K562 (cell line): ENCODE measurements at regions not wholly inside any gene's neighbourhood (a gene's known extent, or its start where the extent isn't known, plus 50 kb on each side); places are given as distances from the start of the nearest gene placed in this dataset.

Experiments used
- CBFA2T2 ChIP-seq: fragments of 450-650 bp; conservative IDR thresholded peaks from 2 replicates; pipeline ENCODE4 v1.6.1; 2017; ENCODE audit warnings: mild to moderate bottlenecking
- CBX8 ChIP-seq: fragments of 200-600 bp; sonication (generic); IDR thresholded peaks from 2 replicates; pipeline ENCODE4 v1.6.1; 2012; ENCODE audit warnings: borderline replicate concordance, mixed run types, low read depth, mild to moderate bottlenecking, moderate library complexity, mixed read lengths, low read length, control low read depth, inconsistent platforms; ENCODE audit not compliant: poor library complexity, severe bottlenecking; ENCODE audit errors: extremely low read depth
- CEBPG ChIP-seq, 3 experiments: fragments of 200-800 bp in 1 of 3; sonication (Bioruptor generic) in 1 of 3; sonication (generic) in 1 of 3; formaldehyde crosslinking in 1 of 3; IDR thresholded peaks in 2 of 3; conservative IDR thresholded peaks in 1 of 3; 2 replicates each; pipeline versions ENCODE4 v1.6.1 to v1.8.0; 2016 to 2022; ENCODE audit warnings: missing compliant biosample characterization in 2 of 3, missing genetic modification characterization in 2 of 3, mild to moderate bottlenecking in 1 of 3, missing genetic modification reagents in 1 of 3
- DPF2 ChIP-seq: fragments of 450-650 bp; IDR thresholded peaks from 2 replicates; pipeline ENCODE4 v1.6.1; 2016
- KLF6 ChIP-seq: fragments of 250-450 bp; sonication (Bioruptor Pico); IDR thresholded peaks from 2 replicates; pipeline ENCODE4 v1.4.0; 2020; ENCODE audit warnings: mild to moderate bottlenecking, moderate library complexity, borderline replicate concordance
- NCOR1 ChIP-seq: fragments of 450-650 bp; IDR thresholded peaks from 2 replicates; pipeline ENCODE4 v1.6.1; 2016; ENCODE audit warnings: mild to moderate bottlenecking, moderate library complexity
- NR2C1 ChIP-seq, 2 experiments: fragments of 450-650 bp; IDR thresholded peaks; 2 replicates each; pipeline ENCODE4 v1.6.1; 2017; ENCODE audit warnings: mild to moderate bottlenecking in 2 of 2, antibody characterized with exemption in 1 of 2, inconsistent platforms in 1 of 2, missing compliant biosample characterization in 1 of 2, missing genetic modification characterization in 1 of 2
- PML ChIP-seq: IDR thresholded peaks from 2 replicates; pipeline ENCODE4 v1.6.1; 2012; ENCODE audit warnings: low read length, inconsistent platforms
- RBM22 ChIP-seq: fragments of 200-400 bp; formaldehyde crosslinking; IDR thresholded peaks from 2 replicates; pipeline ENCODE4 v1.6.1; 2018; ENCODE audit warnings: low read length, low read depth; ENCODE audit not compliant: poor library complexity, severe bottlenecking
- SIX5 ChIP-seq, 2 experiments: IDR thresholded peaks; 2 replicates each; pipeline ENCODE4 v1.6.1; 2011; ENCODE audit warnings: low read length in 2 of 2, borderline replicate concordance in 1 of 2, low read depth in 1 of 2, mild to moderate bottlenecking in 1 of 2, moderate library complexity in 1 of 2; ENCODE audit not compliant: insufficient read depth in 1 of 2
- SMAD4 ChIP-seq: fragments of 250-450 bp; sonication (Bioruptor Pico); conservative IDR thresholded peaks from 2 replicates; pipeline ENCODE4 v1.8.0; 2021; ENCODE audit warnings: inconsistent platforms, mild to moderate bottlenecking, moderate library complexity
- TF ChIP-seq, protein P1 (sequence below): fragments of 250-450 bp; sonication (Bioruptor Pico); IDR thresholded peaks from 2 replicates; pipeline ENCODE4 v1.8.0; 2021; ENCODE audit warnings: moderate library complexity, mild to moderate bottlenecking, inconsistent platforms
- TF ChIP-seq, protein P2 (sequence below): sonication (generic); IDR thresholded peaks from 2 replicates; pipeline ENCODE4 v1.6.1; 2016
- TF ChIP-seq, protein P3 (sequence below): fragments of 250-450 bp; sonication (Bioruptor Pico); IDR thresholded peaks from 2 replicates; pipeline ENCODE4 v1.6.1; 2021; ENCODE audit warnings: mild to moderate bottlenecking
- TF ChIP-seq, protein P4 (sequence below): sonication (generic); formaldehyde crosslinking; IDR thresholded peaks from 2 replicates; pipeline ENCODE4 v1.8.1; 2023; ENCODE audit warnings: mild to moderate bottlenecking, missing genetic modification reagents
- TF ChIP-seq, protein P5 (sequence below), 2 experiments: IDR thresholded peaks; 2 replicates each; pipeline ENCODE4 v1.6.1; 2011; ENCODE audit warnings: borderline replicate concordance in 1 of 2, control low read depth in 1 of 2, low read depth in 1 of 2, low read length in 1 of 2, mild to moderate bottlenecking in 1 of 2, mixed read lengths in 1 of 2, moderate library complexity in 1 of 2; ENCODE audit not compliant: insufficient read depth in 1 of 2, insufficient read length in 1 of 2, poor library complexity in 1 of 2, severe bottlenecking in 1 of 2; ENCODE audit errors: extremely low read depth in 1 of 2
- TF ChIP-seq, protein P6 (sequence below): sonication (generic); formaldehyde crosslinking; IDR thresholded peaks from 2 replicates; pipeline ENCODE4 v1.8.0; 2023; ENCODE audit warnings: mild to moderate bottlenecking, missing genetic modification reagents

- TF ChIP-seq, protein P1, sequence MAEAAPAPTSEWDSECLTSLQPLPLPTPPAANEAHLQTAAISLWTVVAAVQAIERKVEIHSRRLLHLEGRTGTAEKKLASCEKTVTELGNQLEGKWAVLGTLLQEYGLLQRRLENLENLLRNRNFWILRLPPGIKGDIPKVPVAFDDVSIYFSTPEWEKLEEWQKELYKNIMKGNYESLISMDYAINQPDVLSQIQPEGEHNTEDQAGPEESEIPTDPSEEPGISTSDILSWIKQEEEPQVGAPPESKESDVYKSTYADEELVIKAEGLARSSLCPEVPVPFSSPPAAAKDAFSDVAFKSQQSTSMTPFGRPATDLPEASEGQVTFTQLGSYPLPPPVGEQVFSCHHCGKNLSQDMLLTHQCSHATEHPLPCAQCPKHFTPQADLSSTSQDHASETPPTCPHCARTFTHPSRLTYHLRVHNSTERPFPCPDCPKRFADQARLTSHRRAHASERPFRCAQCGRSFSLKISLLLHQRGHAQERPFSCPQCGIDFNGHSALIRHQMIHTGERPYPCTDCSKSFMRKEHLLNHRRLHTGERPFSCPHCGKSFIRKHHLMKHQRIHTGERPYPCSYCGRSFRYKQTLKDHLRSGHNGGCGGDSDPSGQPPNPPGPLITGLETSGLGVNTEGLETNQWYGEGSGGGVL (CRISPR knock-in tag), result no peak
- TF ChIP-seq, protein P2, sequence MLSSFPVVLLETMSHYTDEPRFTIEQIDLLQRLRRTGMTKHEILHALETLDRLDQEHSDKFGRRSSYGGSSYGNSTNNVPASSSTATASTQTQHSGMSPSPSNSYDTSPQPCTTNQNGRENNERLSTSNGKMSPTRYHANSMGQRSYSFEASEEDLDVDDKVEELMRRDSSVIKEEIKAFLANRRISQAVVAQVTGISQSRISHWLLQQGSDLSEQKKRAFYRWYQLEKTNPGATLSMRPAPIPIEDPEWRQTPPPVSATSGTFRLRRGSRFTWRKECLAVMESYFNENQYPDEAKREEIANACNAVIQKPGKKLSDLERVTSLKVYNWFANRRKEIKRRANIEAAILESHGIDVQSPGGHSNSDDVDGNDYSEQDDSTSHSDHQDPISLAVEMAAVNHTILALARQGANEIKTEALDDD, result peak; percentile 62; the same call in 1 of the 2 replicates
- peak; percentile 87 for TF ChIP-seq DPF2
- peak; percentile 82 for TF ChIP-seq CBFA2T2
- TF ChIP-seq SIX5 (IDR thresholded peaks at IDR 0.05; ENCODE audit: borderline replicate concordance in 1 of 2, insufficient read depth in 1 of 2, low read depth in 1 of 2, low read length in 2 of 2), result no peak
- 0 out of 2 replicates have a peak, but pooled peaks have one; percentile 53 for TF ChIP-seq SMAD4 (CRISPR knock-in tag)
- no peak for TF ChIP-seq RBM22
- TF ChIP-seq NR2C1 (IDR thresholded peaks at IDR 0.05), result peak; percentile 53; the same call in 1 of the 2 replicates
- TF ChIP-seq NR2C1 (tag; IDR thresholded peaks at IDR 0.05), result peak; percentile 60
- TF ChIP-seq, protein P3, sequence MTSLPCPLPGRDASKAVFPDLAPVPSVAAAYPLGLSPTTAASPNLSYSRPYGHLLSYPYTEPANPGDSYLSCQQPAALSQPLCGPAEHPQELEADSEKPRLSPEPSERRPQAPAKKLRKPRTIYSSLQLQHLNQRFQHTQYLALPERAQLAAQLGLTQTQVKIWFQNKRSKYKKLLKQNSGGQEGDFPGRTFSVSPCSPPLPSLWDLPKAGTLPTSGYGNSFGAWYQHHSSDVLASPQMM (CRISPR knock-in tag), result no peak
- TF ChIP-seq, protein P4, sequence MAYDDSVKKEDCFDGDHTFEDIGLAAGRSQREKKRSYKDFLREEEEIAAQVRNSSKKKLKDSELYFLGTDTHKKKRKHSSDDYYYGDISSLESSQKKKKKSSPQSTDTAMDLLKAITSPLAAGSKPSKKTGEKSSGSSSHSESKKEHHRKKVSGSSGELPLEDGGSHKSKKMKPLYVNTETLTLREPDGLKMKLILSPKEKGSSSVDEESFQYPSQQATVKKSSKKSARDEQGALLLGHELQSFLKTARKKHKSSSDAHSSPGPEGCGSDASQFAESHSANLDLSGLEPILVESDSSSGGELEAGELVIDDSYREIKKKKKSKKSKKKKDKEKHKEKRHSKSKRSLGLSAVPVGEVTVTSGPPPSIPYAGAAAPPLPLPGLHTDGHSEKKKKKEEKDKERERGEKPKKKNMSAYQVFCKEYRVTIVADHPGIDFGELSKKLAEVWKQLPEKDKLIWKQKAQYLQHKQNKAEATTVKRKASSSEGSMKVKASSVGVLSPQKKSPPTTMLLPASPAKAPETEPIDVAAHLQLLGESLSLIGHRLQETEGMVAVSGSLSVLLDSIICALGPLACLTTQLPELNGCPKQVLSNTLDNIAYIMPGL (CRISPR knock-in tag), result no peak
- no peak for TF ChIP-seq CBX8
- peak; percentile 81 for TF ChIP-seq NCOR1
- TF ChIP-seq, protein P5, sequence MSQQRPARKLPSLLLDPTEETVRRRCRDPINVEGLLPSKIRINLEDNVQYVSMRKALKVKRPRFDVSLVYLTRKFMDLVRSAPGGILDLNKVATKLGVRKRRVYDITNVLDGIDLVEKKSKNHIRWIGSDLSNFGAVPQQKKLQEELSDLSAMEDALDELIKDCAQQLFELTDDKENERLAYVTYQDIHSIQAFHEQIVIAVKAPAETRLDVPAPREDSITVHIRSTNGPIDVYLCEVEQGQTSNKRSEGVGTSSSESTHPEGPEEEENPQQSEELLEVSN (IDR thresholded peaks at IDR 0.05; ENCODE audit: borderline replicate concordance in 1 of 2, extremely low read depth in 1 of 2, insufficient read depth in 1 of 2, insufficient read length in 1 of 2, low read depth in 1 of 2, low read length in 1 of 2, poor library complexity in 1 of 2, severe bottlenecking in 1 of 2), result no peak
- no peak for TF ChIP-seq KLF6 (CRISPR knock-in tag)
- peak; percentile 80; the same call in 1 of the 2 replicates for TF ChIP-seq PML
- TF ChIP-seq CEBPG (CRISPR knock-in tag; IDR thresholded peaks at IDR 0.05), result no peak
- TF ChIP-seq CEBPG (tag; conservative IDR thresholded peaks at IDR 0.05 in 1 of 2, IDR thresholded peaks at IDR 0.05 in 1 of 2), result peak; percentile 16 to 65; a peak in 1 of 4 replicates
- TF ChIP-seq, protein P6, sequence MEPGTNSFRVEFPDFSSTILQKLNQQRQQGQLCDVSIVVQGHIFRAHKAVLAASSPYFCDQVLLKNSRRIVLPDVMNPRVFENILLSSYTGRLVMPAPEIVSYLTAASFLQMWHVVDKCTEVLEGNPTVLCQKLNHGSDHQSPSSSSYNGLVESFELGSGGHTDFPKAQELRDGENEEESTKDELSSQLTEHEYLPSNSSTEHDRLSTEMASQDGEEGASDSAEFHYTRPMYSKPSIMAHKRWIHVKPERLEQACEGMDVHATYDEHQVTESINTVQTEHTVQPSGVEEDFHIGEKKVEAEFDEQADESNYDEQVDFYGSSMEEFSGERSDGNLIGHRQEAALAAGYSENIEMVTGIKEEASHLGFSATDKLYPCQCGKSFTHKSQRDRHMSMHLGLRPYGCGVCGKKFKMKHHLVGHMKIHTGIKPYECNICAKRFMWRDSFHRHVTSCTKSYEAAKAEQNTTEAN, result no peak
These were observed 236.8 kb upstream of the ATP5MC3 start (continued) for GRCh38 chr2:175418224-175418835.
